GM21515 (cell line): ENCODE measurements at regions not wholly inside any gene's neighbourhood (a gene's known extent, or its start where the extent isn't known, plus 50 kb on each side); places are given as distances from the start of the nearest gene placed in this dataset.

ENCODE experiments used
- ATAC-seq: cut with Tn5 transposase; IDR thresholded peaks from one replicate; pipeline ENCODE4 v1.9.1; 2021; ENCODE audit not compliant: unreplicated experiment

GRCh38 chr6:24052590-24052961 lies 73.4 kb upstream of the NRSN1 start:
- ATAC-seq: no peak

- no peak for ATAC-seq
These were observed 73.0 kb upstream of the NRSN1 start for GRCh38 chr6:24053057-24053456.

GRCh38 chr6:24054388-24054787 lies 71.6 kb upstream of the NRSN1 start:
- no peak for ATAC-seq

GRCh38 chr6:24056567-24056966 lies 69.4 kb upstream of the NRSN1 start:
- no peak for ATAC-seq

- ATAC-seq: no peak
These were observed 69.0 kb upstream of the NRSN1 start for GRCh38 chr6:24057030-24057429.

- ATAC-seq: peak; percentile 98
These were observed 64.8 kb upstream of the NRSN1 start for GRCh38 chr6:24060982-24061754.

GRCh38 chr6:24064106-24064505 lies 61.9 kb upstream of the NRSN1 start:
- no peak for ATAC-seq

- ATAC-seq: no peak
These were observed 61.2 kb upstream of the NRSN1 start for GRCh38 chr6:24064832-24065231.

- ATAC-seq: no peak
These were observed 56.5 kb upstream of the NRSN1 start for GRCh38 chr6:24069526-24069925.

GRCh38 chr6:24072038-24072746 lies 53.8 kb upstream of the NRSN1 start:
- no peak for ATAC-seq

- ATAC-seq: no peak
These were observed 50.0 kb upstream of the NRSN1 start for GRCh38 chr6:24076011-24076410.
